Stimulated activated CD4-positive, alpha-beta T cell treated with anti-CD3 and anti-CD28 coated beads, Interleukin-15, amount 100 ng/mL, for 1 hour (primary cell): ENCODE measurements at regions not wholly inside any gene's neighbourhood (a gene's known extent, or its start where the extent isn't known, plus 50 kb on each side); places are given as distances from the start of the nearest gene placed in this dataset.
"Not testable (repeated sequence)": the region's sequence is repeated elsewhere in the genome, so short reads cannot be mapped to it uniquely, and the experiment has no call there.

Source experiments
- DNase-seq, 2 donors: peaks; one replicate each; pipeline ENCODE4 v3.0.0-alpha.2; 2020; ENCODE audit warnings: low read depth in 1 of 2, low spot score in 1 of 2

DNA sequence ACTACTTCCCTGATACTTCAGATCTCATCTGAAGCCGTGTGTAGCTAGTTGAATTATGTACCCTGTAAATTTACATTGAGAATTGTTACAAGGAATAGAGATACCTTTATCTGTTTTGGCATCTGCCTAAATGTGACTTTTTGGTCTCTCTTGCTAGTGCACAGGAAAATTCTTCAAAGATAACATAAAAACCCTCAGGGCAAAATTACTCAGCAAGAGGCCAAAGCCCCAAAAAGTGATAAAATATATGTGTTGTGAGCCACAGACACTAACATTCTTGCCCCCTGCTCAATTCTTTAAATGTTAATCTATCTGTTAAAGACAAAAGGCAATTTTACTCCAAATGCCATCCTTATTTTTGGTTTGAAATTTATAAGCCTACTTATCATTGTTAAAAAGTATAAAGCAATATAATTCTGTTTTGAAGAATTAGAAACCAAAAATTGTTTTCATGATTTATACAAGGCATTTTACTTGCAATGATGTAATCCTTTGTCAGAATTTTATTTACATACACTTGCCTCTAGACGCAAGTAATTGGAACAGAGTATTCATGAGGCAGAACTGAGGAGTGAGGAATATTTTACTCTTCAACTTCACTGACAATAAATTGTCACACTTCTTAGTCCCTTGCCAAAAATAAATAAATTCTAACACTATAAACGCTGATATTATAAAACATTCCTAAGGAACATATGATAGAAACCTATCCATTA, 186.2 kb downstream of the EPM2A start:
- DNase-seq = no peak

DNA sequence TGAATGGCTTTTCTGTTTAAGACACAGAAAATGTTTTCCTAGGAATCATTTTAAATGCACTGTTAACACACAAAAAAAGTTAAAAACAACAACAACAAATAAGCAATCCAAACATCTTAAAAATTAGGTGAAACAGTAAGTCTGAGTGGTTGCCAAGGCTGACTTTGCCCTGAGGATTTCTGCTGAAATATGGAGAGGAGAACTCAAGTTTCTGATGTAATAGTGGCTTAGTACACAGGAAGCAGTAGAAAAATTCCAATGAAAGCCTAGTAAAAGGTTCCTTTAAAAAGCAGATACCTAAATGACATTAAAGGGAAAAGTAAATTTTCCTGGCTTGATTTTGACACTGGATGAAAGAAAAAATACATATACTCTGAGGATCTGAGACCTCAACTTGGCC, 184.2 kb downstream of the EPM2A start:
- DNase-seq = no peak

DNA sequence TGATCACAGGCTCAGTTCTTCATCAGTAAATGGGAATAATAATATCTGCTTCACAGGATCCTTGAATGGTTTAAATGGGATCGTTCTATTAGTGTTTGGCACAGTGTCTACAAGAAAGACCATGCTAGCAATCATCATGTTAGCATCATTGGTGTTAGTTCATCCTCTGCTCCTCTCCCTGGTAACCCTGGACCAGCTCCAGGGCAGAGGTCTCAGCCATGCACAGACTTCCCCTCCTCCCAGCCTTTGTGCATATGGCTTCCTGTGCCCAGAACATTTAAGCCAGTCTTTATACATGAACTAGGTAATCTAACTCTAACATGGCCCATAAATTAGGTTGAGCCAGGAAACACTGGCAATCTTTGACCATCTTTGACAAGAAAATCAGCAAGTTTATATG, 180.2 kb downstream of the EPM2A start:
- no peak for DNase-seq

DNA sequence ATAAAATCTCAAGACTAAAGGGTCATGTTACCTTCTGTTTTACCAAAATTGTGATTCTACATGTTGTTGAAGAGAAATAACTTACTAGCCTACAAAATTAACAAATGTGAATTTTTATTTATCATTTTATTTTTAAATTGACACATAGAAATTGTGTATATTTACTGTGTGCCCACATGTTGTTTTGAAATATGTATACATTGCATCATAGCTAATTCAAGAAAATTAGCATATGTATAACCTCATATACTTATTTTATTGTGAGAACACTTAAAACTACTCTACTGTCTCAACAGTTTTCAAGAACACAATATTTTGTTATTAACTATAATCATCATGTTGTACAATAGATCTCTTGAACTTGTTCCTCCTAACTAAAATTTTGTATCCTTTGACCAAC, 177.8 kb downstream of the EPM2A start:
- DNase-seq = no peak

DNA sequence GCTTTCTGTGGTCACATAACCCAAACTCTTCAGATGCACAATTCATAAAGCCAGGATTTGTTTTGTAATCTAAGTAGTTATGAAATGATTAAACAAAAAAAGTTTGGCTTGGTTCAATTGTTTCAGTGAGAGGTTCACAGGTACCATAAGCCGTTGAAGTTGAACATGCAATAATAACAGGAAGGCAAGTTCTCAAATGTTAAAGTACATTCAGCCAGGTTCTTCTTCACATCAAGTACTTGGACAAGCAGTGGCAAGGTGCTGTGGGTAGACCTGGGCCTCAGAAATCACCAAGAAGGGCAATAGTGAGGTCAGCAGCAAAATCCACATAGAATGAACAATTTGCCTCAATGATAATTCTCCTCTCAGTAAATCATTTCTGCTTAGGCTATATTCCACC, 175.5 kb downstream of the EPM2A start:
- DNase-seq = no peak

DNA sequence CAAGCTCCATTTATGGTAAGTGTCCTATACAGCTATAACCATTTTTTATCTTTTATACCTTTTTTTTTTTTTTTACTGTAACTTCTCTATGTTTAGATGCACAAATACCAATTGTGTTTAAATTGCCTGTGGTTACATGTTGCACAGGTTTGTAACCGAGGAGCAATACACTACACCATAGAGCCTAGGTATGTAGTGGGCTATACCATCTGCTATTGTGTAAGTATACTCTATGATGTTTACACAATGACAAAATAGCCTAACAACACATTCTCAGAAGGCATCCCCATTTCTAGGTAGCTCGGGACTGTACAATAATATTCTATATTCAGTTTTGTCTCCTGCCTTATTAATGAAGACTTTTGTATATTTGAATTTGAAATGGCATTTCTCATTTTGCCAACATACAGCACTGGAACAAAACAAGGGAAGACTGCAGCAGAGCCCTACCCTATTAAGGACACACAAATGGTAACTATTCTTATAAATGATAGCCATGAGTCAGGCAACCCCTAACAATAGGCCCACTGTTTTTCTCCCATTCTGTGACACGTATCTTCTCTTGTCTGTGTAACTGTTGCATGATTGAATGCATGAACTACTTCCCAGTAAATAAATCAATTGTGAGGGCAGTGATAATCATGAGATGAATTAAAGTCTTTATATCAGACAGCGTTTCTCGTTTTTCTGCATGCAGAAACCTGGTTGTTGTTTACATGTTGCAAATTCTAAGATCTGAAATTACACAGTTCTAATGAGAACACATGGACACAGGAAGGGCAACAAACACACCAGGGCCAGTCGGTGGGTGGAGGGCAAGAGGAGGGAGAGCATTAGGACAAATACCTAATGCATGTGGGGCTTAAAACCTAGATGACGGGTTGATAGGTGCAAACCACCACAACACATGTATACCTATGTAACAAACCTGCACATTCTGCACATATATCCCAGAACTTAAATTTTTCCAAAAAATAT, 173.9 kb downstream of the EPM2A start:
- no peak for DNase-seq

DNA sequence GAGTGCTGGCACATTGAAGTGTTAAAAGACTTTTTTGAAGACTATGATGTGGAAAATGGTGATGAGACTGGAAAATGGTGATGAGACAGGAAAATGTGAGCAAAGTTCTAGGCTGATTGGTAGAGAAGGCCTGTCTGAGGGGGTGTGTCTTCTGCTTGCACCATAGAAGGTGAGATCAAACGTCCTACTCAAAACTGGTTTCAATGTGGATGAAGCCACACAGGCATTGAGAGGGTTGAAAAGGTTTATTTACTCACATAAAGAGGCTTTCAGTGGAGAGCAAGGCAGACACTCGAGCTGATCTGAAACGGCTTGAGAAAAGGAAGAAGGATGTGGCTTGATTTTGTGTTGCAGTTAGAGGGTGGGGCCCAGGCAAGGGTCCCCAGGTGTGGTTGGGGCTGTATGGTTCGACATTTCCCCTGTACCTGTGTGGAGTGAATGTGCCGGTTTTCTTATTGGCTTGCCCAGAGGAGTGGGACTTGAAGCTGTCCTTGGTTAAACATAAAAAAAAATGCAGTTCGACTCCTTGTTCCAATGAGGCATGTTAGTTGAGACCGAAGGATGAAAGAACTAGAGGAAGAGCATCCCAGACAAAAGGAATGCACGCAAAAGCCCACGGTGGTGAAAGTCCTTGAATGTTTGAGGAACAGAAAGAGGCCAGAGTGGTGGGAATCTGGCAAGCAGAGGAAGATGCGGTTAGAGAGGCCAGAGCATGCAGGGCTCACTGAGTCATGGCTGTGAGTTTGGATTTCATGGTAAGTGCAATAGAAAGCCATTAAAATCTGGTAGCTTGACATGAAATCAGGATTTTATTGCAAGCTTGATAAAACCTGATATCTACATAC, 172.3 kb downstream of the EPM2A start:
- DNase-seq = no peak

DNA sequence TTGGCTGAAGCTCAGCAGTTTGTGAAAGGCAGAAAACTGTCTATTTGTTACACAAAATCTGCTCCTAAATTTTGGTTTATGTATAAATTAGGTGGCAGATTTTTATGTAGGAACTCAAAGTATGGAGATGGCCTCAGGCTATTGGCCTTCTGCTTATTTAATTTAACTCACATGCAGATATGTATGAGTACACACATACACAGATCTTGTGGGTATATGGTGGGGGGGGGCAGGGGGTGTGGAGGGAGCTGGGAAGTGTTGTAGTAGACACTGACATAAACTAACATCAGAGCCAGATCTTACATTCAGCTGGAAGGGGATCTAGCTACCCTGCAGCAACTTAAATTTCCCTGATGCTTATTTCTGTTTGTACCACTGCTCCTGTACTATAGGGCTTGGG, 170.8 kb downstream of the EPM2A start:
- DNase-seq = no peak

DNA sequence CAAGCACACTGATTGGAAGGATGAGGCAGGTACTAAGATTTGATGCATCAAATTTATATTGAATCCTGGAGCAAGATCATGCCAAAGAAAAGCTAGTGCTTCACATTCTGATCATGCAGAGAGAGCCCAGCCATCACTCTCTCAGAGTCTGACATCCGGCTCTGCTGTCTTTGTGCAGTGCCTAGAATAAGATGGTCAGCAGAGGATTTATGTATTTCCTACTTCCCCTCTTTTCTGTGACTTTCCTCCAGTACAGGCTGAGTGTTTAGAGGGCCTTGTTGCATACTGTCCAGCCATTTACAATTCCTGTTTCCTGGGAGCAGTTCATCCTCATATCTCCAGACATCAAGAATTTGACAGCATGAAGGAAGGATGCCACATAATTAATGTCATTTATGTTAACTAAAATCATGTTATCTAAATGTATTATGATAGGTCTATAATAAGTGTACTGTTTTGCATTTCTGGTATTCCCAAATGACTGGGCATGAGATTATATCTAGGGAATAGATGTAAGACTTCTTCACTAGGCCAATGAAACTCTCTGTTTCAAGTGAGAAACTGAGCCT, 167.6 kb downstream of the EPM2A start:
- DNase-seq = no peak

DNA sequence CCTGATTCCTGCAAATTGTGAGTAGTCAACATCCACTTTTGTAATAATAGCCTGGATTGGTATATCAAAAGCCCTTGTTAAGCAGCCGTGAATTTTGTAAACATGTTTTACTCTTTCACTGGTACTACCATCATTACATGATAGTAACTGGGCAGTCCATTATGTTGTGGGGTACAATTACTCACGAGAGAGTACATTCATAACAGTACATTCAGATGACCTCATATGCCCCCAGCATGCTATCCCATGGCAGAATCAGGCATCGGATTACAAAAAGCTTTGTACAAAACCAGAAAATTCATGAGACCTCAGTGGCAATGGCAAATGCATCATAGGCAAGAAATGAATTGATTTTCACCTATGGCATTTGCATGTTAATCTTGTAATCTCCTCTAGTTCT, 166.2 kb downstream of the EPM2A start:
- DNase-seq = no peak

DNA sequence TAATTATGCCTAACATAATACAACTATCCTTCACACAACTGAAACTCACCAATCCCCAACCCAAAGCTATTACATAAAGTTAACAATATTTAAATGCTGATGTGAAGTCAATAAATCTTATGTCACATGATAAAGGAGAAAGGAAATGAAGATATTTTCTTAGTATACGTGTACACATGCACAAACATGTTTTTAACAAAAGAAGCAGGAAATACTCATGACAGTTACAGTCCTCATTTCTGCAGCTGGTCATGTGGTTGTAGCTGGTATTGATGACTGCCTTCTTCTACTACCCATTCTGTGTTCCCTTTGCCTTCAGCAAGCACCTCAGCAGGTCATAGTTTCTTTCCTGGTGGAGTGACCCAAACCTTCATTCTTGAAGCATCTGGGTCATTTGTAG, 165.0 kb downstream of the EPM2A start:
- not testable (repeated sequence) for DNase-seq

DNA sequence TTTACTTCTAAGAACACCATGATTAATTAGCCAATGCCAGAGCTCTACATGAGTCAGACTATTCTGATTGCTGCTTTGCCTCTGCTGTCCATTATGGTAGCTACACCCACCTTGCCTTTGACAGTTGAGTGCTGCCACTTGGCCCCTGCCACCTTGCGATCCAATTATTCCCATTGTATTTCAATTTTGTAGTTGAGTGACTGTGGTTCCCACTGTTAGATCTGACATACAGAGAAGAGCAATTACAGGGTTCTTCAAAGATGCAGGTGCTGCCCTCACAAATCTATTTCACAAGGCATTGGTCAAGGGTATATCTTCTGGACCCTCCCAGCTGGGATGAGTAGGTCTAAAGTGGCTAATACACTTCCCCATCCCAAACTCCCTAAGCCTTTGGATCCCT, 161.1 kb downstream of the EPM2A start:
- DNase-seq = not testable (repeated sequence)
